Left colon (tissue), 2 donors: ENCODE measurements at regions not wholly inside any gene's neighbourhood (a gene's known extent, or its start where the extent isn't known, plus 50 kb on each side); places are given as distances from the start of the nearest gene placed in this dataset.
"Not testable (repeated sequence)": the region's sequence is repeated elsewhere in the genome, so short reads cannot be mapped to it uniquely, and the experiment has no call there.

Experiments
- ATAC-seq: fragments of 200-7000 bp; cut with Tn5 transposase; one replicate; pipeline ENCODE4 v1.9.1; 2020; ENCODE audit warnings: mild to moderate bottlenecking, moderate library complexity
- DNase-seq, 2 donors: peaks; one replicate each; pipeline ENCODE4 v3.0.0-alpha.2; 2020
- intact Hi-C, 2 donors: fragments of 100-400 bp; cut with DNase I in 1 of 2; cut with micrococcal nuclease in 1 of 2; formaldehyde crosslinking; loops; one replicate each; pipeline versions ENCODE4 v1.11.2 to v1.14.0; 2022; cut with DNase I, micrococcal nuclease
- donor health status: DM: no; HTN: no; CAD: no.
- donor health status: DM: yes; HTN: yes; CAD: no.

DNA sequence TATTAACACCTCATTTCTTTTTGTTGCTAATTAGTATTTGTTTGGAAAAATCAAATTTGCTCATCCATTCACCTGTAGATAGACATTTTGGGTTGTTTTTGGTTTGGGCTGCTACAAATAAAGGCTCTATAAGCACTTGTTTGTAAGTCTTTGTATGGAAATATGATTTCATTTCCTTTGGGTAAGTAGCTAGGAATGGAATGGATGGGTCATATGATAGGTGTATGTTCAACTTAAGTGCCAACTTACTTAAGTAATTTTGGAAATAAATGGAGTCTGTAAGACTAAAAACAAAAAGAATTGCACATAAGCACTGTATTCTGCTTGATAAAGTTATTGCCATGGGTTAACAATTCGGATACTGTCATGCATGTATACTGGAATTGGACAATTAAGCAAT, 157.7 kb upstream of the NAMPT start:
- ATAC-seq (no peak), DNase-seq (no peak)
- intact Hi-C loops: no loop called here

DNA sequence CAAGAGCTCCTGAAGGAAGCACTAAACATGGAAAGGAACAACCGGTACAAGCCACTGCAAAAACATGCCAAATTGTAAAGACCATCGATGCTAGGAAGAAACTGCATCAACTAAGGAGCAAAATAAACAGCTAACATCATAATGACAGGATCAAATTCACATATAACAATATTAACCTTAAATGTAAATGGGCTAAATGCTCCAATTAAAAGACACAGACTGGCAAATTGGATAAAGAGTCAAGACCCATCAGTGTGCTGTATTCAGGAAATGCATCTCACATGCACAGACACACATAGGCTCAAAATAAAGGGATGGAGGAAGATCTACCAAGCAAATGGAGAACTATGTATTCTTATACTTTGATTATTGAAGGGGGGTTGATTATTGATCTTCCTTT, 156.6 kb upstream of the NAMPT start:
- DNase-seq, intact Hi-C loops, ATAC-seq: not testable (repeated sequence)

DNA sequence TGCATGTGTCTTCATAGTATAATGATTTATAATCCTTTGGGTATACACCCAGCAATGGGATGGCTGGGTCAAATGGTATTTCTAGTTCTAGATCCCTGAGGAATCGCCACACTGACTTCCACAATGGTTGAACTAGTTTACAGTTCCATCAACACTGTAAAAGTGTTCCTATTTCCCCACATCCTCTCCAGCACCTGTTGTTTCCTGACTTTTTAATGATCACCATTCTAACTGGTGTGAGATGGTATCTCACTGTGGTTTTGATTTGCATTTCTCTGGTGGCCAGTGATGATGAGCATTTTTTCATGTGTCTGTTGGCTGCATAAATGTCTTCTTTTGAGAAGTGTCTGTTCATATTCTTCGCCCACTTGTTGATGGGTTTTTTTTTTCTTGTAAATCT, 152.2 kb upstream of the NAMPT start:
- DNase-seq, ATAC-seq, intact Hi-C loops: not testable (repeated sequence)

DNA sequence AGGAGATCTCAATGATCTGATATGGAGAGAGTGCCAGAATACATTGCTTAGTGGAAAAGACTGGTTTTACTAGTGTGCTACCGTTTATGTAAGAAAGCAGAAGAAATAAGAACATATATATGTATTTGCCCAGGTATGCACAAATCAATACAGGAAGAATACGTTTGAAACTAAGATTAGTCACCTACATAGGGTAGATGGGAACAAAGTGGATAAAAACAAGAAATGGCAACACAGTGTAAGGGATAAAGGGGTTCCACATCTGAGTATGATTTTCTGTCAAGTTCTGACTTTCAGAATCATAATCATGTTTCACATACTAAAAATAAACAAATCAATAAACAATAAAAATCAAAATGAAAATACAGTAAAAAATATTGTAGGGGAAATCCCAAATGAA, 148.6 kb upstream of the NAMPT start:
- ATAC-seq: no peak
- no peak for DNase-seq
- intact Hi-C loops: no loop called here

DNA sequence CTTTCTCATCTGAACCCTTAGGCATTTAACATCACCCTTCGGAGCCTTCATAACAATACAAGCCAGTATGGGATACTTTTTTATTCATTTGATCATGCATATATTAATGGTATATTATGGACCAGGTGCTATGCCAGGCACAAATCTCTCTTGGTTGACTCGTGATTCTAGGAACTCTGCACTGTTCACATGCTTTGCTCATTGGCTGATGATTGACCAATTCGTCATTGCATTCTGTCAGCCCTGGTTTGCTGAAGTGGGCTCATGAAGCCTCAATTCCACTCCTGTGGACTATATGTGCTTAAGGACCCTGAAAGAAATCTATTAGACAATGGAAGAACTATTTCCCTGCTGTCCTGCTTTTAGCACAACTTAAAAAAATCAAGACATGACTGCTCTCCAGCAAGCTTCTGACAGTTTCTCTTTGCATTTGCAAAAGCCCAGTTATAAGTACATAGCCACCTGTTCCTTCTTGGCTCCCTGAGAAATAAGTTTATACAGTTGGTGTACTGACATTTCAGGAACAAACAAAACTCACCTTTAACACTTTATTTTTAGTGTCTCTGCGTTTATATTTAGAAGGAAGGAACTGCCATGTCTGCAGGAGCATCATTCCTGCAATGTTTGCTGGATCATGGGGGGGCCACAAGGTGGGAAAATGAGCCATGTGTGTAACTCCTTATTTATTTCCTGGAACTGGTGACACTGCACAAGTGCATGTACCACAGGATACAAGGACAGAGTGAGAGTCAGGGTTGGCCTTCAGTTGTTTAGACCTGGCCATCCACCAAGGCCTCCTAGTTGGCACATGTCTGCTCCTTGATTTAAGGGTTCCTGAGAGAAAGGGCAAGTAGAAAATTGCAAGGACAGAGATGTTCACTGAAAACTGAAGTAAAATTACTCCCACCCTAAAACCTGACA, 146.0 kb upstream of the NAMPT start:
- DNase-seq: no peak
- ATAC-seq: no peak
- intact Hi-C loops: no loop called here

DNA sequence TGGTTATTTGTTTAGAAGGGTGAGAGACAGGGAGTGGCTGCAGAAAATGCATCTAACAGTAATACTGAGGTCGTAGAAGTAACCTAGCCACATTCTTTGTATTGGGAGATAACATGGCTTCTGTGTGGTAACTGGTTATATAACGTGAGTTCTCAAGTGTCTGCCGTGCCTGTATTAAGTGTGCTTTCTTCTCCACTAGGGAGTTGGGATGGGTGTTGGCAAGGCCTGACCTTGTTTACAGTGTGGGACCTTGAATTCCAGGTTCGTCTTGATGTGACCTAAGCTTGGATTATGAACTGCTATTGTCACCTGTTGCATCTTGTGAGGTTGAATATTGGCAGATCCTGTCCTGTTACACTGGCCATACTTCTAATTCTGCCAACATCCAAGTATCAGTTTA, 145.3 kb upstream of the NAMPT start:
- intact Hi-C loops: no loop called here
- no peak for ATAC-seq

DNA sequence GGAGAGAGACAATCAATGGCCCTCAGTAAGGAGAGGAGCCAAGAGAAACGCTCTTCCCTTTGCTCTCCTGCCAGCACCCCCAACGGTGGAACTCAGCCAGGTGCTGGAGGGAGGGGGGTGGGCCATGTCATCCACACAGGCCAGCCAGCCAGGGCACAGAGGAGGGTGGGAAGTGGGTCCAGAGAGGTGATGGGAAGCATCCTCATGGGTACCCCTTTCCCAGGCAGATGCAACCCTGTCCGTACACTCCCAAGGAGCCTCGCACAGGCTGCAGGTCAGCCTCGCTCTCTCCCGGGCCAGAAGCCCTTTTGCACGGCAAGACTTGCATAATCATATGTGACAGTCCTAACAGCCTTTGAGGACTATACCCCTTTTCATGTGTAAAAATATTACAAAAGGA, 142.0 kb upstream of the NAMPT start:
- no peak for ATAC-seq
- DNase-seq: no peak
- intact Hi-C loops: no loop called here

More for the DNA sequence above, 145.3 kb upstream of the NAMPT start:
- no peak for DNase-seq

DNA sequence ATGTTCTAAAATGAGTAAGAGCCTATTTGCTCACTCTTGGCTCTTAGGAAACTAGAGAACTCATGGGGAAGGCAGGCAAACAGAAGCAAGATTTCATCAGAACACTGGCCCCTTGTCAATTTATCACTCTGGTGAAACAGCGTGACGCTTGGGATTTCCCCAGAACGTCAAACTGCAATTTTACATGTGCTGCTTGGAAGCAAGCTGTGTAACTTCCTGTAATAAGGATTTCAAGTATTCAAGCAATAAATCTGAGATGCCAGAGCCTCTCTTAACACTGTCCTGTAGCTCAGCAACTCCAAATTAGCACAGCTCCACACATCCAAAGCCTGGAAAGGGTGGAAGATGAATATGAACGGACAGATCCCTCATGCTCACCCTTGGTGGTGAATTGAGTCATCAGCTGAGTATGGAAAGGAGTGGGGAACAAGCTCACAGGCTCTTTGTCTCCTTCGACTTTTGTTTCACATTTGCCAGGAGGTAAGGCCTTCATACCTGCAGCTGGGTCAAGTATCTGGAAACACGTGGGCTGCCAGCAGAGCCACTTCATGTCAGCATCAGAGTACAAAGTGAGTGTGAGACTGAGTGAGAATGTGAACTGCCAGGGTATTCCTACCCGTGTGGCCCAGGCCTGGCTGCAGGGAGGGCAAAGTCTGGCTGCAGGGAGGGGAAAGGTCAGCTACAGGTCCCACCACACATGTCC, 140.4 kb upstream of the NAMPT start:
- ATAC-seq (peak; percentile 67), DNase-seq (peak; percentile 28 to 69)
- intact Hi-C loops: no loop called here

DNA sequence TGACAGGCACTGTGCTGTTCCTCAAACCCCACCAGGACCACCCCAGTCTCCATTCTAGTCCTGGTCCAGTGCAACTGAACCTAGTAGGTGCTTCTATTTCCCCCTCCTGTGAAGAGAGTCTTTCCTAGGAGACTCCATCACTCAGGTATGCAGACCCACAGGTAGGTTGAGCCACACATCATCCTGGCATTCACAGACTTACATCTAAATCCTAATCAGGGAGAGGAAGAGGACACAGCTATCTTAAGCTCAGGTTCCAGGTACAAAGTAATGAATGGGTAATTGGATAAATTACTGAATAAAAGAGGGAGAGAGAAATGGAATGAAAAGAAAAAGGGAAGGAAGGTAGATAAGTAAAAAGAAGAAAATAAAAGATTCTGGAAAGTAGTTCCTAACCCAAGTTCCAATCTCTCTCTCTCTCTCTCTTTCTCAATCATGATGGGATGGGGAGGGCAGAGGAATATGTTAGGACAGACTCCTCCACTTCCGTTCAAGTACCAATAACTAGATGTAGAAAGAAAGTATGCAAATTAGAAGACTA, 139.8 kb upstream of the NAMPT start:
- no peak for ATAC-seq
- intact Hi-C loops: no loop called here

DNA sequence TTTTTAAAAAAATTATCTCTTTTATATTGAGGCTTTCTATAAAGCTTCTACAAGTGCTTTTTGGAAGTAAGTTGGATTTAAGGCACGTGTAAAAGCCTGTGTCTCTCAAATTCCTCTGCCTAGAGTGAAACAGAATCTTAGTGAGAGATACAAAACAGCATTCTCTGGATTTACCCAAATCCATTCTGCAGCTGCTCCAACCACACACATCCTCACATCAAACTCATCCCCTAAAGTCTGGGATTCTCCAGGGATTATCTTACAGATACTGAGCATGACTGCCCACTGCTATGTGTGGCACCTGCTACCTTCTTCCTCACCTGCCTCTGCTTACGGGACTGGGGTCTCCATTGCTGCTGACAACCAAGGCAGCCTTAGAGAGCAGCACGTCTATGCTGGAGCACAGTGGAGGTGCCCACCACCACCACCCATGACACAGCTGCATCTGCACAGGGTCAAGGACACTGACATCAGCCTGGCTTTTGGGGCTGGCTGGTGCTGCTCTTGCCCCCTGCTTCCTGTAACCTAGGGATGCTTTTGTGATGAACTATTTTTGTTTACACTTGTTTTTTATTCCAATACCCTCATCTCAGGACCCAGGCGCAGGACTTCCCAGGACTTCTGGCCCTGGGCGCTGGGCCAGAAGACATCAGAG, 139.2 kb upstream of the NAMPT start:
- intact Hi-C loops: no loop called here
- no peak for DNase-seq
- ATAC-seq: no peak

More for the DNA sequence above, 139.8 kb upstream of the NAMPT start:
- no peak for DNase-seq

DNA sequence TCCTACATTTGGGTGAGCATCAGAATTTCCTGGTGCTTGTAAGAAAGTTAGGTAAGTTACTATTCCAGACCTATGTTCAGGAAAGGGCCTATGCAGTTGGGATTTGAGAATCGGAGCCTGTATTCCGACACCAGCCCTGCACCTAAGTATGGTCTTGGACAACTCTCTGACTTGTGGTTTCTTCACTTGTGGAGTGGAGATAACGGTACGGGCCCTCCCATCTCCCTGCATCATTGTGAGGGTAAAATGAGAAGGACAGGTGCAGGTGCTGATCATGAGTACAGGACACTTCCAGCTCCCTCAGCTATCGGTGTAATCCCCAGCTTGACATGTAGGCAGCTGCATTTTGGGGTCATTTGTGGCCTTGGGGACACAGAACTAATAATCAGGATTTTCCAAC, 138.3 kb upstream of the NAMPT start:
- no peak for DNase-seq
- intact Hi-C loops: no loop called here

DNA sequence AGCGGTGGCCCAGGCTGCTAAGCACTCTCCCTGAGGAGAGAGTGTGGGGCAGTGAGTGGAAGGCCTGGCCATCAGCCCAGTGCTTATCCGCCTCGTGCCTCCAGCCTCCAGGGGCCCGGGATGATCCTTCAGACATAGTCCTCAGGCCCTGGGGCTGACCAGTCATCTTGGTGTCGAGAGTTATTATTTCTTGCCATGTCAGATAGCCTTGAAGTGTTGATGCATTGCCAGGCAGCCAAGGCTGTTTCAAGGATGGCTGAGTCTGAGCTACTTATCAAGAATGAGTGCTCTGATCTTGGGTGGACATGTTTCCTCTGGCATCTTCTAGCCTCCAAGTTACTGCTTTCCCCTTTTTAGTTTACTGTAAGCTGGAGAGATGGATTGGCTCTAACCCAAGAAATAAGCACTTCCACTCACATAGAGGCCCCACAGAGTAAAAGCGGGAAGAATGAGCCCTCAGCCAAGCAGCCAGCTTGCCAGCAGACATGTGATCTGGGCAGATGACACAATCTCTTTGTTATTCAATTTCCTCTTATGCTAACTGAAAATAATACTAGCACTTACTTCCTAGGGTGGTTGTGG, 136.5 kb upstream of the NAMPT start:
- intact Hi-C loops: no loop called here
- no peak for ATAC-seq
- DNase-seq: peak; percentile 39 to 61

More for the DNA sequence above, 138.3 kb upstream of the NAMPT start:
- no peak for ATAC-seq

DNA sequence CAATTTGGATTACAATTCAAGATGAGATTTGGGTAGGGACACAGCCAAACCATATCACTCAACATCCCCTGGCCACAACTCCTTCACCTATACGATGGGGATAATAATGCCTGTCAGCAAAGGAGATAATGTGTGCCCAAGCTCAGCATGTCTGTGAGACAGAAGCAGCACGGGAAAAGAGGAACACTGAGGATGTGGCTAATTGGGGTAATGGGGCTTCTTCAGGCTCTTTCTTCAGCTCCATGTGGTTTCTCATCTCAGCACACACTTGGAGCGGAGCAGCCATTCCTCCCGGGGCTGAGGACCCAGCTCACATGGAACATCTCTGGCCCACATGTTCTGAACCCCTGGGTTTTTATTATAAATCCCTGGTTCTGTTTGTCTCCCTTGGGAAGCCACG, 136.0 kb upstream of the NAMPT start:
- ATAC-seq (no peak), DNase-seq (no peak)
- intact Hi-C loops: no loop called here

DNA sequence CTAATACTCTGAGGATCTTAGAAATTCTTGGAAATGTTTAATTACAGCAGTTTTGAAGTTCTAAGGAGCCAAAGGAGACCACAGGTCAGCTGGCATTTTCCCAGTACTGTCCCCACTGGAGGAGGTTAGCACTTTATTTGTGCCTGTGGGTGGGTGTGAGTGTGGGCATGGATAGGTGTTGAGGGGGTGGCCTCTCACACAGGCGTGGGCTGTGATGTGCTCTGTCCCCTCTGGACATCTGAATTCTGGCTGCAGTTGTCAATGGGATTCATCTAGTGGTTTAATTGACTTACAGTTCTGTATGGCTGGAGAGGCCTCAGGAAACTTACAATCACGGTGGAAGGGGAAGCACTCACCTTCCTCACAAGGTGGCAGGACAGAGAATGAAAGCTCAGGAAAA, 135.4 kb upstream of the NAMPT start:
- DNase-seq (no peak), ATAC-seq (no peak)
- intact Hi-C loops: no loop called here

DNA sequence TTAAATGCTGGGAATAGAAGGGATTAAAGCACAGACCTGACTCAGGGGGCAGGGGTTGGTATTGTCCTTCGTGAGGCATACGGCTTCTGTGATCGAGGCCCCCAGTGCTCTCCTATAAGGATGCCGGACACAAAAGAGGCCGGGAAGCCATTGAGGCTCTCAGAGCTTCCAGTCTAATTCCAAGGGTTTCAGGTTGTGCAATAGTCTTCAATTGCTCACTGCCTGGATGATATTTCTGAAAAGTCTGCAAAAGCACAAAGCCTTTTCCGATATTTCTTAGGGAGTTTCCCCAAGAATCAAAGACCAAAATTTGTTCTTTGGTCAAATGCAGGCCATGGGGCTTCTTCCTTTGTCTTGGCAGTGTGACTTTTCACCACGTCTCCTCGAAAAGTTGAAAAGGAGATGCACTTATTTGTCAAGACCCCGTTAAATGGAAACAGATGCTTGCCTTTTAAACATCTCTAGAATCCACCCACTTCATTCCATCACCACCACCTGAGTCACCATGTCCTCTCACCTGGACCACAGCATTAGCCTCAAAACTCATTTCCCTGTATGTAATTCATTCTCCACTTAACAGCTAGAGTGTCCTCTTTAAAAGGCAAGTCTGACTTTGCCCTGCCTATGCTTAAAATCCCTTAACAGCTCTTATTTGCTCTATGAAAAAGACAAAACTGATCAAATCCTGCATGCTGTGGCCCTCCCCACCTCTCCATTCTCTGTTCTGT, 134.8 kb upstream of the NAMPT start:
- no peak for DNase-seq

DNA sequence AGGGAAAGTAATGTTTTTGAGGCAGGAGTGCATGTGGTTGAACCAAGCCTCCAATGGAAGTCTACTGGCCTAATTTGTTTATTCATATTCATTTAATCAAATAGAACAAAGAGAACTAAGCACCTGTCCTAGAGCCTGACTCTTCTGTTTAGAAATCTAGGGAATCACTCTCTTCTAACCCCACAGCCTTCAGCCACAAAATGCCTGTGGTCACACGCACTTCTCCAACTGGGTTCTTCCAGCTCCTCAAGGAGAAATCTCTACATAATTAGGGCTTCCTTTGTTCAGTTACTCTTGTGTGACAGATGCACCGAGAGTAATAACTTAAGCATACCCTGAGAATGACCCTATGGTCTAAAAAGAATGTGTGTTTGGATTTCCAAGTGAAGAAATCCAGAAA, 133.7 kb upstream of the NAMPT start:
- ATAC-seq (no peak), DNase-seq (no peak)
- intact Hi-C loops: no loop called here

More for the DNA sequence above, 134.8 kb upstream of the NAMPT start:
- intact Hi-C loops: no loop called here
- no peak for ATAC-seq

DNA sequence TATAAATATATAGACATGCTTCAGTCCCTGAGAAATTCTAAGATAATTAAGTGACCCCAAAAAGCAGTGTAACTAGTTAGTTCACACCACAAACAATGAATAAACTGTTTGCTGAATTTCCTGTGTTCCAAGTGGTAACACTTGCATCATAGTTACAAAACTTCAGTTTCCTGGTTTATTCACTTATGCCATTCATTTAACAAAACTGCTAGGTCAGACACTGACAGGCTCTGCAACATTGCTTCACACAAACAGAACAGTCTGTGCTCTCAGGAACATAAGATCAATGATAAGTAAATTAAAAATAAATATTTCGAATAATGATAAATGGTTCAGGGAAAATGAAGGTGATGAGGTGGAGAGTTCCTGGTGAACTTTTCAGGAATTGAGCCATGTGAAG, 133.3 kb upstream of the NAMPT start:
- ATAC-seq: no peak
- DNase-seq: no peak
- intact Hi-C loops: no loop called here

DNA sequence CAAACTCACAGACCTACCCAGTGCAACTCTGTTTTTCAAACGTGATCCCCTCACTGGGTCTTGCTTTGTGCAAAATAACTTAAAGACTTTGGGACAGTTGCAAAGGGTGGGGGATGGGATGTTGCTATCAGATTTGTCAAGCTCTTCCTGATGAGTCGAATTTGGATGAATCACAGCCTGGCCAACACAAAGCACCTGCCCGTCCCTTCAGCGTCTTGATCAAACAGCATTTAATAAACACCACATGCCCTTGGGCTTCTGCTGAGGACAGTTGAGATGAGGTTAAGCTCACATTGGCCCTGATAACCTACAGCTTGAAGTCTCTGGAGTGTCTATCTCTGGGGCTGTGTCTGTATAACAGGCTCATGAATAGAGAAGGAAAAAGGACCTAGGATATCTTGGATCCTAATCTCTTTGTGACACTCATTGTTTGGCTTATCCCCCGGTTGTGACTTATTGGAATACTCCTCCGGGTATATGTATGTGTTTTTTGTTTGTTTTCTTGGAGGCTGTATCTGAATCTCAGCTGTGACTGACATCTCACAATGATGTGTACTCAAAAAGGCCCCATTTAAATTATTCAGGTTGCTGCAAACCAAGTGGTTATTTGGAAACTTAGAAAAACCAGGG, 132.6 kb upstream of the NAMPT start:
- ATAC-seq: no peak
- intact Hi-C loops: no loop called here
- no peak for DNase-seq
